ENCODE measurements at regions not wholly inside any gene's neighbourhood (a gene's known extent, or its start where the extent isn't known, plus 50 kb on each side); places are given as distances from the start of the nearest gene placed in this dataset.
A peak's percentile ranks its signal among the peaks of the same experiment; 100 is the strongest.
"Not testable (repeated sequence)": the region's sequence is repeated elsewhere in the genome, so short reads cannot be mapped to it uniquely, and the experiment has no call there.

GRCh38 chr22:47327241-47327640 lies 564.8 kb downstream of the TBC1D22A start:
- no peak for DNase-seq (ENCODE audit: low spot score)

DNA sequence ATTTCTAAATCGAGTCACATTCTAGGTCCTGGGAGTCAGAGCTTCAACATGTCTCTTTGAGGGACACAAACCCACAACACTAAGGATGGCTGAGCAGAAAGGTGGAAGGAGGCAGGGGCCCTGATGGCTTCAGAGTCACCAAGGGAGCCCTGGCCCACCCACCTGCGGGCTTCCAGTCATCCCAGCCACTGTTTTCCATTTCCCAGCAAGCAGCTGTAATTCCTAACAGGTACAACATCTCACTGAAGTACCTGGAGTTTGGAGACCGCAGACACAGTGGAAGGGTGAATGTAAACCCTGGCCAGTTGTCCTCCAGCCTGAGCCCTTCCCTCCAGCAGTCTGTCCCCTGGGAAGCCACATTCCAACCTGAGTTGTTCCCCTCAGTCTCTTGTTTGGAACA lies 562.8 kb downstream of the TBC1D22A start:
- no peak for DNase-seq (ENCODE audit: low spot score)

DNA sequence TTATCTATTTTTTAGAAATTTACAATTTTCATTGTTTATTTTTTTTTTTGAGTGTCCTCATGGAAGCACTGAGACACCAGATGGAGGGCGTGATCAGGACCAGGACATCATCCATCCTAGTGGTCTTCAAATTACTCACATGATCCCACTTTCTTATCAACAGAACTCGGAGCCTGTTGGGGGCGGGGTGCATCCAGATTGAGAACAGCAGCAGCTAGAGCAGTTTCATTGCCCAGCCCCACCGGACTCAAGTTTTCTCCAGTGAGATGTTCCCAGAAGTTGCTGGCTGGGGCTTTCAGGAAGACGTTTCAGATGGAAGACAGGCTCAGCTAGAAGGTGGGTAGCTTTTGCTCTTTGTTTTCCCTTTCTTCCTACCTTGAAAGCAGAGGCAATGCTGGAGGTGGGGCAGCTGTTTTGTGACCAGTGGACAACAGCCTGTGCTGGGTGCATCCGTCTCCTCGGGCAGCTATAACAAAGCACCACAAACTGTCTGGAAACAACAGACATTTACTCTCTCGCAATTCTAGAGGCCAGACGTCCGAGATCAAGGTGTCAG lies 562.1 kb downstream of the TBC1D22A start:
- DNase-seq (ENCODE audit: low spot score), result no peak

GRCh38 chr22:47323518-47323917 lies 561.1 kb downstream of the TBC1D22A start:
- no peak for DNase-seq (ENCODE audit: low spot score)

- DNase-seq (ENCODE audit: low spot score), result no peak
These were observed 560.4 kb downstream of the TBC1D22A start for GRCh38 chr22:47322854-47323253.

- no peak for DNase-seq (ENCODE audit: low spot score)
These were observed 558.1 kb downstream of the TBC1D22A start for GRCh38 chr22:47320560-47320959.

GRCh38 chr22:47318041-47318737 lies 555.7 kb downstream of the TBC1D22A start:
- DNase-seq (ENCODE audit: low spot score), result no peak

GRCh38 chr22:47315862-47316419 lies 553.5 kb downstream of the TBC1D22A start:
- no peak for DNase-seq (ENCODE audit: low spot score)

- no peak for DNase-seq (ENCODE audit: low spot score)
These were observed 548.2 kb downstream of the TBC1D22A start for GRCh38 chr22:47310601-47311000.

DNA sequence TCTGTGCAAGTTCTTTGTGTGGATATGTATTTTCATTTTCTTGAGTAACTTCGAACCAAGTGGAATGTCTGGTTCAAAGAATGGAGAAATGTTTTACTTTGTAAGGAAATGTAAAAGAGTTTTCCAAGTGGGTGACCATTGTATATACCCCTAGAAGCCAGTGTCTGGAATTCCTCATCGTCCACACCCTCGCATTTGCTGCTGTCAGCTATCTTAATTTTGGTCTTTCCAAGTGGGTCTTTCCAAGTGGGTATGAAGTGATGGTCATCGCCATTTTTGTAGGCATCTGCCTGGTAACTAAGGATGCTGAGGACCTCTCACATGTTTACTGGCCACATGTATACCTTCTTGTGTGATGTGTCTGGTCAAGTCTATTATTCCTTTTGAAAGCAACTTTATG lies 547.5 kb downstream of the TBC1D22A start:
- no peak for DNase-seq (ENCODE audit: low spot score)

DNA sequence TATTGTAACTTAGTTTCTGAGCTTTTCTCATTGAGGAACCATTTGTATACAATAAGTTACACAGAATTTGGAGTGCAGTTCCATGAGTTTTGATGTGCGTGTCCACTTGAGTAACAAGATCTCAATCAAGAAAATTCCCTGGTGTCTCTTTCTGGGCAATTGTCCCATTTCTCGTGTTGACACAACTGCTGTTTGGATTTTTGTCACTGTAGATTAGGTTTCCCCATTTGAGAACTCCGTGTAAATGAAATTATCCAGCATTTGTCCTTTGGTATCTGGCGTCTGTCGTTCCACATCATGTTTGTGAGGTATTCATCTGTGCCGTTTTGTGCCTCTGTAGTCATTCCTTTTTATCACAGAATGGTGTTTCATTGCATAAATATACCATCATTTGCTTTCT lies 547.0 kb downstream of the TBC1D22A start:
- DNase-seq (ENCODE audit: low spot score), result no peak

DNA sequence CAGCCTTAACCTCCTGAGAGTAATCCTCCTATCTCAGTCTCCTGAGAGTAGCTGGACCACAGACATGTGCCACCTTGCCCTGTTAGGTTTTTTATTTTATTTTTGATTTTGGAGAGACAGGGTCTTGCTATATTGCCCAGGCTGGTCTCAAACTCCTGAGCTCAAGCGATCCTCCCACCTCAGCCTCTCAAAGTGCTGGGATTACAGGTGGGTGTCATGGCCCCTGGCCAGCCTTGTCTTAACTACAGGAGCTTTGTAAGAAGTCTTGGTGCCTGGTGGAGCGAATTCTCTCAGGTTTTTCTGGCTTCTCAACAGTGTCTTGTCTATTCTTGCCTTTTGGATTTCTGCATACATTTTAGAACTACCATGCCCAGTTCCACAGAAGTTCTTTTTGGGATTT lies 546.4 kb downstream of the TBC1D22A start:
- DNase-seq (ENCODE audit: low spot score), result no peak

GRCh38 chr22:47307822-47308221 lies 545.4 kb downstream of the TBC1D22A start:
- DNase-seq (ENCODE audit: low spot score), result peak; percentile 11

DNA sequence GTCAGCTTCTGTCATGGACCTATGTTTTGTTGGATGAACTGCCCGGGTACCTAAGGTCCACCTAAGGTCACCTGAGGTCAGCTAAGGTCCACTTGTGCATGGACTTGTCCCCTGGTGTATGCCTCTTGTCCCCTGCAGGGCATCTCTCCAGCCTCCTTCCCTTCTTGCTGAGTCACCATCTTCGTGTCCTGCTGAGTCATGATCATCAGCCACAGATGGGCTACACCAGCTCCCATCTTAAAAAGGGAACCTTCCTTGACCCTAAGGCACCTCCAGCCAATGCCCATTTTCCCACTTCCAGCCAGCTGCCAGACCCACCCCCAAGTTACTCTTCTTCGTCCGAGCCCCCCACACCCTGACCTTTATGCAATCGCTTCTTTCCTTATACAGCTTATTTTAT lies 544.9 kb downstream of the TBC1D22A start:
- DNase-seq (ENCODE audit: low spot score), result no peak

GRCh38 chr22:47304854-47305253 lies 542.4 kb downstream of the TBC1D22A start:
- DNase-seq (ENCODE audit: low spot score), result no peak

GRCh38 chr22:47304191-47304831 lies 541.9 kb downstream of the TBC1D22A start:
- no peak for DNase-seq (ENCODE audit: low spot score)

DNA sequence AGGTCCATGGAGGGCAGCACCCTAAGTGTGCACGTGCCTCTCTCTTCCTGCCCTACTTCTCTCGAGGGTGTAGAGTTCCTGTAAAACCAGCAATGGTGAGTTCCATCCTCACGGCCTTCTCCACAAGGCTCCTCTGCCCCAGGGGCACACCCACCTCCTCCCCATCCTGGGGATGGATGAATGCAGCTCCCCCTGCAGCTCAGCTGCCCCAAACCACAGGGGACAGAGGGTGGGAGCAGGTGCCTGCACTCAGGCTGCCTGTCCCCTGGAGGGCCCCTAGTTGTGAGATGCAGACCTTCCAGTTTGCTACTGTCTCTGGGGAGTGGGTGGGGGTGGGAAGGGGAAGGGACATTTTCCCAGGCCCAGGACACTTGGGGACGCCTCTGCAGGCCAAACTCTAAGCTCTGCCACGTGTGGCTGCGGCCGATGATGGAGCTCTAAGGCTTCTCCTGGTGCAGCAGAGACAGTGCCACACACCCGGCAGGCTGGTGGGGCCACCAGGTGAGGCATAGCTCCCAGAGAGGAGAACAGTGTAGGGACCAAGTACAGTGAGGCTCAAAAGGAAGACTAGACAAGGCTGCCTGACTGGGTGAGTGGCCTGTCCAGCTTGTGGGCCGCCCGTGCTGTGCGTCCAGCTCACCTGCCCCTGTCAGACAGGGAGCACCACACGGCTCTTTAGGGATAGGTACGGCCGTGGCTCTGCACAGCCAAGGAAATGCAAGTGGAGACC lies 540.9 kb downstream of the TBC1D22A start:
- no peak for DNase-seq (ENCODE audit: low spot score)

- not testable (repeated sequence) for DNase-seq (ENCODE audit: low spot score)
These were observed 540.1 kb downstream of the TBC1D22A start for GRCh38 chr22:47302587-47302986.

- no peak for DNase-seq (ENCODE audit: low spot score)
These were observed 539.5 kb downstream of the TBC1D22A start for GRCh38 chr22:47301820-47302475.

- no peak for DNase-seq (ENCODE audit: low spot score)
These were observed 538.4 kb downstream of the TBC1D22A start for GRCh38 chr22:47300698-47301405.
